ENCODE measurements at regions not wholly inside any gene's neighbourhood (a gene's known extent, or its start where the extent isn't known, plus 50 kb on each side); places are given as distances from the start of the nearest gene placed in this dataset.
A peak's percentile ranks its signal among the peaks of the same experiment; 100 is the strongest.

- ATAC-seq: peak; percentile 97
- intact Hi-C loops (cut with DNase I): no loop called here
- no peaks in the 10 kb centered on the region for H3K36me3 ChIP-seq
- H3K27ac ChIP-seq: peak overlapping the region in 1 of 2 donors; percentile 37
- H3K4me1 ChIP-seq: peaks cover 0 to 15% of the 10 kb centered on the region in 2 donors
- DNase-seq: peak in 2 of 4 donors; percentile 34 to 52
- H3K4me3 ChIP-seq: no peak overlapping the region
- TF ChIP-seq CTCF (IDR thresholded peaks at IDR 0.05): peak; percentile 29 to 39
- no peaks in the 10 kb centered on the region for H3K9me3 ChIP-seq
- H3K27me3 ChIP-seq: no peaks in the 10 kb centered on the region
Measured at GRCh38 chr4:138938366-138938690, 77.3 kb upstream of the NOCT start.

GRCh38 chr4:138935135-138935807, 80.3 kb upstream of the NOCT start:
- intact Hi-C loops (cut with DNase I): no loop called here
- ATAC-seq: no peak
- Histone ChIP-seq H3K27me3 (no peaks in the 10 kb centered on the region), H3K4me3 (no peak overlapping the region), H3K9me3 (no peaks in the 10 kb centered on the region), H3K4me1 (peaks cover 0 to 15% of the 10 kb centered on the region in 2 donors), H3K27ac (no peak overlapping the region), H3K36me3 (no peaks in the 10 kb centered on the region)
- no peak for DNase-seq
- TF ChIP-seq CTCF (IDR thresholded peaks at IDR 0.05): no peak

GRCh38 chr4:138927072-138927471, 88.5 kb upstream of the NOCT start:
- intact Hi-C loops (cut with DNase I): no loop called here
- ATAC-seq: peak; percentile 63
- Histone ChIP-seq H3K4me1 (peaks cover 0 to 10% of the 10 kb centered on the region in 2 donors), H3K4me3 (no peak overlapping the region), H3K36me3 (no peaks in the 10 kb centered on the region), H3K27ac (peak overlapping the region in 1 of 2 donors; percentile 8), H3K9me3 (no peaks in the 10 kb centered on the region), H3K27me3 (no peaks in the 10 kb centered on the region)
- DNase-seq: no peak
- no peak for TF ChIP-seq CTCF (IDR thresholded peaks at IDR 0.05)

GRCh38 chr4:138925495-138925894, 90.1 kb upstream of the NOCT start:
- Histone ChIP-seq H3K27me3 (no peaks in the 10 kb centered on the region), H3K9me3 (no peaks in the 10 kb centered on the region), H3K4me3 (no peak overlapping the region), H3K36me3 (no peaks in the 10 kb centered on the region), H3K27ac (peak overlapping the region in 1 of 2 donors; percentile 45), H3K4me1 (peaks cover 0 to 10% of the 10 kb centered on the region in 2 donors)
- intact Hi-C loops (cut with DNase I): no loop called here
- ATAC-seq (peak; percentile 65), DNase-seq (no peak)
- no peak for TF ChIP-seq CTCF (IDR thresholded peaks at IDR 0.05)

- peak; percentile 59 to 83 (median 70) for DNase-seq
- Histone ChIP-seq H3K4me1 (peaks cover 0 to 11% of the 10 kb centered on the region in 2 donors), H3K4me3 (no peak overlapping the region), H3K27me3 (no peaks in the 10 kb centered on the region), H3K27ac (no peak overlapping the region), H3K36me3 (no peaks in the 10 kb centered on the region), H3K9me3 (no peaks in the 10 kb centered on the region)
- peak; percentile 99 for ATAC-seq
- intact Hi-C loops (cut with DNase I): no loop called here
- peak; percentile 41 to 83 for TF ChIP-seq CTCF (IDR thresholded peaks at IDR 0.05)
Measured at GRCh38 chr4:138919094-138919936, 96.3 kb upstream of the NOCT start.

Measured in left lung (tissue), 4 donors.